Muscle of leg (tissue), 3 donors: ENCODE measurements at regions not wholly inside any gene's neighbourhood (a gene's known extent, or its start where the extent isn't known, plus 50 kb on each side); places are given as distances from the start of the nearest gene placed in this dataset.

Source experiments
- DNase-seq: peaks from one replicate; pipeline ENCODE4 v3.0.0; 2013
- H3K27ac ChIP-seq: one replicate; pipeline ENCODE4 v1.5.1; 2013; ENCODE audit warnings: mild to moderate bottlenecking, low read length, control low read depth
- H3K27me3 ChIP-seq: one replicate; pipeline ENCODE4 v1.6.1; 2013; ENCODE audit warnings: low read length; ENCODE audit not compliant: control insufficient read depth, insufficient read depth
- H3K36me3 ChIP-seq: one replicate; pipeline ENCODE4 v1.6.1; 2013; ENCODE audit warnings: low read length; ENCODE audit not compliant: control insufficient read depth, insufficient read depth
- H3K4me1 ChIP-seq: one replicate; pipeline ENCODE4 v1.6.1; 2013; ENCODE audit warnings: low read length; ENCODE audit not compliant: control insufficient read depth, insufficient read depth
- H3K4me3 ChIP-seq: one replicate; pipeline ENCODE4 v1.5.1; 2013; ENCODE audit warnings: low read length, control low read depth
- H3K9me3 ChIP-seq: replicated peaks from 2 replicates; pipeline ENCODE4 v1.6.1; 2013; ENCODE audit warnings: low read depth, low read length; ENCODE audit not compliant: control insufficient read depth
- WGBS: methylation state at CpG from one replicate; pipeline ENCODE4 v1.1.5; 2013; ENCODE audit warnings: missing lambda C conversion rate; ENCODE audit not compliant: insufficient coverage; 5-methylcytosine and 5-hydroxymethylcytosine counted together

DNA sequence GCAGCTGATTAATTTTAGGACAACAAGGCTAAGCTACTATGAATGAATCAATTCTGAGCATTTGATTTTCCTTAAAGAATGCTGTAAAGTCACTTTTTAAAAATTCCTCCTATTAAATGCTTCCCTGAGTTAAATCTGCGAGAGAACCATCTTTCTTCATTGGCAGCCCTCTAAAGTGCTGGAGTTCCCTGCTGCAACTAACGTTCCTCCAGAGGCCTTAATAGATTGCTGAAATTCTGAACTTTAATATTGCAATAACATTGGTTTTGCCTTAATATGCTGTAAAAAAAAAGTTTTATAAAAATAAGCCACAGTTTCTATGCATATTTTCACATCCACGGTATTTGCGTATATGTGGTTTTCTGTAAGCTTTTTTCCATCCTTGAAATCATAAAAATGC is 298.0 kb upstream of the PIK3R1 start:
- no peaks in the 10 kb centered on the region for H3K9me3 ChIP-seq
- H3K27me3 ChIP-seq: no peaks in the 10 kb centered on the region
- no peaks in the 10 kb centered on the region for H3K36me3 ChIP-seq
- no CpG with 5 or more reads among the region's 4 CpGs for WGBS
- no peaks in the 10 kb centered on the region for H3K4me1 ChIP-seq
- H3K27ac ChIP-seq: no peak overlapping the region
- no peak overlapping the region for H3K4me3 ChIP-seq
- peak; percentile 74 for DNase-seq

- H3K4me1 ChIP-seq: no peaks in the 10 kb centered on the region
- WGBS: no CpG with 5 or more reads among the region's 4 CpGs
- H3K27ac ChIP-seq: no peak overlapping the region
- H3K9me3 ChIP-seq: no peaks in the 10 kb centered on the region
- DNase-seq: no peak
- H3K36me3 ChIP-seq: no peaks in the 10 kb centered on the region
- H3K4me3 ChIP-seq: no peak overlapping the region
- H3K27me3 ChIP-seq: no peaks in the 10 kb centered on the region
Observed at GRCh38 chr5:67910546-67910945, 305.0 kb upstream of the PIK3R1 start.

- Histone ChIP-seq H3K36me3 (no peaks in the 10 kb centered on the region), H3K4me1 (no peaks in the 10 kb centered on the region), H3K9me3 (no peaks in the 10 kb centered on the region), H3K27ac (no peak overlapping the region), H3K4me3 (no peak overlapping the region), H3K27me3 (no peaks in the 10 kb centered on the region)
- WGBS: 88% methylated on average over 2 of the region's 6 CpGs
- no peak for DNase-seq
Observed at GRCh38 chr5:67908126-67908765, 307.3 kb upstream of the PIK3R1 start.

DNA sequence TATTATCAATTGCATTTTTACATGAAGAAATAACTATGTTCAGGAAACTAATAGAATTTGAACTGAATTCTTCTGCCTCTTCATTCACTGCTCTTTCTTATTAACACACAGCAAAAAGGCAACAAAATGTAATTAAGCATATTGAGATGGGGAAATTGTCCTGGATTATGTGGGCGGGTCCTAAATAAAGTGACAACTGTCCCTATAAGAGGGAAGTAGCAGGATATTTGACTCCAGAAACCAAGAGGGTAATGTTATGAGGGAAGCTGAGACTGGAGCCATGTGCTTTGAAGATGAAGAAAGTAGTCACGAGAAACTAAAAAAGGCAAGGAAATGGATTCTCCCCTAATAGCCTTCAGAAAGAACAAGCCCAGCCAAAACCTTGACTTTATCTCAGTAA is 311.2 kb upstream of the PIK3R1 start:
- H3K27me3 ChIP-seq: no peaks in the 10 kb centered on the region
- DNase-seq: no peak
- 100% methylated on average over 1 of the region's 2 CpGs for WGBS

GRCh38 chr5:67903656-67904055 is 311.9 kb upstream of the PIK3R1 start:
- Histone ChIP-seq H3K4me1 (peaks cover 6% of the 10 kb centered on the region), H3K4me3 (no peak overlapping the region), H3K27me3 (no peaks in the 10 kb centered on the region), H3K36me3 (no peaks in the 10 kb centered on the region), H3K27ac (no peak overlapping the region), H3K9me3 (no peaks in the 10 kb centered on the region)
- no CpG with 5 or more reads among the region's 2 CpGs for WGBS
- no peak for DNase-seq

More for the DNA sequence above, 311.2 kb upstream of the PIK3R1 start:
- H3K4me3 ChIP-seq: no peak overlapping the region
- H3K27ac ChIP-seq: no peak overlapping the region
- peaks cover 6% of the 10 kb centered on the region for H3K4me1 ChIP-seq
- no peaks in the 10 kb centered on the region for H3K36me3 ChIP-seq
- no peaks in the 10 kb centered on the region for H3K9me3 ChIP-seq

GRCh38 chr5:67903121-67903520 is 312.4 kb upstream of the PIK3R1 start:
- Histone ChIP-seq H3K27ac (no peak overlapping the region), H3K4me3 (no peak overlapping the region), H3K27me3 (no peaks in the 10 kb centered on the region), H3K36me3 (no peaks in the 10 kb centered on the region), H3K9me3 (no peaks in the 10 kb centered on the region), H3K4me1 (peaks cover 6% of the 10 kb centered on the region)
- no CpG with 5 or more reads among the region's 2 CpGs for WGBS
- DNase-seq: no peak

- Histone ChIP-seq H3K4me1 (peaks cover 6% of the 10 kb centered on the region), H3K27me3 (no peaks in the 10 kb centered on the region), H3K4me3 (no peak overlapping the region), H3K36me3 (no peaks in the 10 kb centered on the region), H3K27ac (no peak overlapping the region), H3K9me3 (no peaks in the 10 kb centered on the region)
- 36% methylated on average over 1 of the region's 1 CpG for WGBS
- peak; percentile 27 for DNase-seq
Observed at GRCh38 chr5:67902497-67902830, 313.1 kb upstream of the PIK3R1 start.

DNA sequence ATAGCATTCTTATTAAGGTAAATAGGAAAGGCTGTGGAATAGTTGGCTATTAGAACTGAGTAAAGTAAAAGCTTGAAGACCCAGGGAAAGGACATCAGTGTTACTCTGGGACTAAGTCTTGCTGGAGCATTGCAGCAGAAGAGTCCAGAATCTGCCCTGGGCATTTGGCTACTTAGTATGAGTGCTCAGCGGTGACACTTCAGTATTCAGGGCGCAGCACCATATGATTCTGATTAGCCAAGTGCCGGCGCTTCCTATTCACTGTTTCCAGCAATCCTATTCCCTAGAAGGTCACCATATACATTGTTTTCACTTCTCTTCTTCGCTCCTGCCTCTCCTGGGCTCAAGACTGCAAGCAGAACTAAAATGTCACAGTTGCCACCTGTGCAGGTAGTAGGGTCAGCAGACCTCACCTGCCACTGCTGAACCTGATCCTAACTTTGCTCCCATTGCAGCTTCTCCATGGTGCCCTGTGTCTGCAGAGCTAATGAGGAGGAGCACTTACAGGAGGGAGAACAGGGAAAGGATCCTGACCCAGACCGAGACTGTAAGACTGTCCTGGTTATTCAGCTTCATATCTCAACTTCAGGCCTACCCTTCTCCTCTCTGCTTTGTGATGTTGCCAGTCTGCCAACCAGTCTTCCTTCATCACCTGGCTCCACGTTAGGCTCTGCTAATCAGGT is 313.6 kb upstream of the PIK3R1 start:
- H3K9me3 ChIP-seq: no peaks in the 10 kb centered on the region
- H3K27me3 ChIP-seq: no peaks in the 10 kb centered on the region
- WGBS: 82% methylated on average over 5 of the region's 7 CpGs
- H3K4me1 ChIP-seq: peaks cover 6% of the 10 kb centered on the region
- DNase-seq: no peak
- no peak overlapping the region for H3K4me3 ChIP-seq
- H3K36me3 ChIP-seq: no peaks in the 10 kb centered on the region
- no peak overlapping the region for H3K27ac ChIP-seq

GRCh38 chr5:67900514-67900913 is 315.0 kb upstream of the PIK3R1 start:
- no peak overlapping the region for H3K4me3 ChIP-seq
- no peaks in the 10 kb centered on the region for H3K36me3 ChIP-seq
- 0% methylated on average over 1 of the region's 6 CpGs for WGBS
- no peaks in the 10 kb centered on the region for H3K9me3 ChIP-seq
- peak; percentile 75 for DNase-seq
- H3K27ac ChIP-seq: peak overlapping the region; percentile 49
- H3K27me3 ChIP-seq: no peaks in the 10 kb centered on the region
- peaks cover 6% of the 10 kb centered on the region for H3K4me1 ChIP-seq

- no peaks in the 10 kb centered on the region for H3K27me3 ChIP-seq
- no peaks in the 10 kb centered on the region for H3K9me3 ChIP-seq
- no peaks in the 10 kb centered on the region for H3K36me3 ChIP-seq
- WGBS: 57% methylated on average over 3 of the region's 3 CpGs
- H3K4me3 ChIP-seq: no peak overlapping the region
- no peak overlapping the region for H3K27ac ChIP-seq
- DNase-seq: no peak
- H3K4me1 ChIP-seq: peaks cover 6% of the 10 kb centered on the region
Observed at GRCh38 chr5:67897980-67898379, 317.6 kb upstream of the PIK3R1 start.
